ENCODE measurements at regions not wholly inside any gene's neighbourhood (a gene's known extent, or its start where the extent isn't known, plus 50 kb on each side); places are given as distances from the start of the nearest gene placed in this dataset.
"Not testable (repeated sequence)": the region's sequence is repeated elsewhere in the genome, so short reads cannot be mapped to it uniquely, and the experiment has no call there.

GRCh38 chr7:65545465-65546161, 172.0 kb downstream of the ZNF92 start:
- not testable (repeated sequence) for H3K36me3 Mint-ChIP-seq (ENCODE audit: low read depth); H3K27me3 Mint-ChIP-seq (ENCODE audit: low read depth); H3K9me3 Mint-ChIP-seq; H3K4me3 Mint-ChIP-seq; H3K4me1 Mint-ChIP-seq; H3K27ac Mint-ChIP-seq (ENCODE audit: unreplicated experiment); DNase-seq (ENCODE audit: low read depth, low spot score)

GRCh38 chr7:65549589-65550443, 176.2 kb downstream of the ZNF92 start:
- H3K36me3 Mint-ChIP-seq (ENCODE audit: low read depth); H3K27me3 Mint-ChIP-seq (ENCODE audit: low read depth); DNase-seq (ENCODE audit: low read depth, low spot score); H3K9me3 Mint-ChIP-seq; H3K4me1 Mint-ChIP-seq; H3K4me3 Mint-ChIP-seq; H3K27ac Mint-ChIP-seq (ENCODE audit: unreplicated experiment): not testable (repeated sequence)

- H3K4me3 Mint-ChIP-seq: not testable (repeated sequence)
These were observed 176.8 kb downstream of the ZNF92 start for GRCh38 chr7:65550444-65550809.

GRCh38 chr7:65551042-65551441, 177.4 kb downstream of the ZNF92 start:
- not testable (repeated sequence) for DNase-seq (ENCODE audit: low read depth, low spot score); H3K9me3 Mint-ChIP-seq; H3K27ac Mint-ChIP-seq (ENCODE audit: unreplicated experiment); H3K4me3 Mint-ChIP-seq; H3K27me3 Mint-ChIP-seq (ENCODE audit: low read depth); H3K36me3 Mint-ChIP-seq (ENCODE audit: low read depth); H3K4me1 Mint-ChIP-seq

More at GRCh38 chr7:65550444-65550809, 176.8 kb downstream of the ZNF92 start:
- not testable (repeated sequence) for H3K4me1 Mint-ChIP-seq; DNase-seq (ENCODE audit: low read depth, low spot score); H3K27ac Mint-ChIP-seq (ENCODE audit: unreplicated experiment); H3K27me3 Mint-ChIP-seq (ENCODE audit: low read depth); H3K36me3 Mint-ChIP-seq (ENCODE audit: low read depth); H3K9me3 Mint-ChIP-seq

DNA sequence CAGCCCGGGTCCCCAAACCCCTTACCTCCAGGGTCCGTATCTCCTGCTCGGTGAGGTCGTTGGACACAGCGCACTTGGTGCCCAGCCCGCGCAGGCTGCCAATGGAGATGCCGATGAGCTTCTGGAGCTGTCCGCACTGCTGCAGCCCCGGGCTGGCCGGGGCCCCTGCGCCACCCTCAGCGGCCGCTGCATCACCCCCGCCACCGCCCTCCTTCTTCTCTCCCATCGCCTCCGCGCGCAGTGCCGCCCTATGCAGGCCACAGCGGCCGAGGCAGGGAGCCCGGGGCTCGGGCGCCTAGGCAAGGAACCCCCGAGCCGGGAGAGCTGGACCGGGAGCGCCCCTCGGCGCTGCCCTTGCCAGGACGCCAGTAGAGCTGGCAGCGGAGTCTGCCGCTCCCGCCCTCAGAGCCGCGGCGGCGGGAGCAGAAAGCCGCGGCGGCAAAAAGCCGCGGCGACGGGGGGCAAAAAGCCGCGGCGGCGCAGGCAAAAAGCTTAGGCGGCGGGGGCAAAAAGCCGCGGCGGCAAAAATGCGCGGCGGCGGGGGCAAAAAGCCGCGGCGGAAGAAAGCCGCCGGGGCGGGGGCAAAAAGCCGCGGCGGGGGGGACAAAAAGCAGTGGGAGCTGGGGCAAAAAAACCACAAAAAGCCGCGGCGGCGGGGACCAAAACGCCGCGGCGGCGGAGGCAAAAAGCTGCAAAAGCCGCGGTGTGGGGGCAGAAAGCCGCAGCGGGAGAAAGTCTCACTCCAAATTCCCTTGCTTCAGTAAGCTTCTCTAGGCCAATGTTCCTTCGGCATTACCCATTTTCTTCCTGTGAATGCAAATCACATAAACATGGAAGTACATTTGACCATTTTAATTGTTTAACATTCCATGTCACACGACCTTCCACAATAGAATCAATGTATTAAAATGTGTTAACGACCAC, 181.2 kb downstream of the ZNF92 start:
- H3K4me3 Mint-ChIP-seq; H3K27me3 Mint-ChIP-seq (ENCODE audit: low read depth); H3K4me1 Mint-ChIP-seq; DNase-seq (ENCODE audit: low read depth, low spot score); H3K36me3 Mint-ChIP-seq (ENCODE audit: low read depth); H3K27ac Mint-ChIP-seq (ENCODE audit: unreplicated experiment); H3K9me3 Mint-ChIP-seq: not testable (repeated sequence)

DNA sequence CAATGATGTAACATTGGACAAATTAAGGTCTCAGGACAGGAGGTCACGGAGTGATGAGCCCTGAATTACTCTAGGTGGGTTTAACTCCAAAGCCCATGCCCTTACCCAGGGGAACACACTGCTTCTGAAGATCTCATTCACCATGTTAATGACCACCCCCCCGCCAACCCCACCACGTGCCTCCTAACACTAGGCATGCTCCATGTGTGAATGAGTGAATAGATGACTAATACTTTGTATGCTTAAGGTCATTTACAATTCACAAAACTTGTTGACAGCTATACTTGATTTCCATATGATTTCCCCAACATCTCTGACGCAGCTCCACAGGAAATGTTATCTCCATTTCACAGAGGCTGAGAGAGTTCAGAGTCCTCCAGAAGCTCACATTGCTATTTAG, 184.9 kb downstream of the ZNF92 start:
- DNase-seq (ENCODE audit: low read depth, low spot score); H3K4me1 Mint-ChIP-seq: not testable (repeated sequence)

DNA sequence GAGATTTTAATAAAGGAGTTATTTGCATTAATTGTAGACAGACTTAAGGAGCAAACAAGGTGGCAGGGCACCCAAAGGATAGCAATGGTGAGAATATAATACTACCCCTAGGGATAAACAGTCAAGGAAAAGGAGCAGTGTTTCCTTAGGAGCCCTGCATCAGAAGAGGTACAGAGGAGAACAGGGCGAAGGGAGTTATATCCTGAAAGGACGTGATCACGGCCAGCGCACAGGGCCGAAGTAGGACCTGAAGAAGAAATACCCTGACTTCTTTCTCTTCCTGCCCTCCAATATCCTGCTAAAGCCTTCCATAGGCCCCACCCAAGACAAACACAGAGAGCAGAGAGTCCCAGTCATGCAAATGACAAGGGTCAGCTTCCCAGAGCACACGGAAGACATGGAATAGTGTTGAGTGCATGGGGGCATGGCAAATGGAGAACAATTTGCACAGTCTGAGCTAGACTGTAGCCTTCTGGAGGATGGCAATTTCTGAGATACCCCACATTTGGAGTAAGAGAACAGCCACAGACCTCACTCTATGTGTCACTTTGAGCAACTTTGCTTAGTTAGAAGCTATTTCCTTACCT, 188.2 kb downstream of the ZNF92 start:
- not testable (repeated sequence) for H3K4me3 Mint-ChIP-seq; H3K36me3 Mint-ChIP-seq (ENCODE audit: low read depth); H3K4me1 Mint-ChIP-seq; H3K9me3 Mint-ChIP-seq; H3K27me3 Mint-ChIP-seq (ENCODE audit: low read depth); DNase-seq (ENCODE audit: low read depth, low spot score); H3K27ac Mint-ChIP-seq (ENCODE audit: unreplicated experiment)

More for the DNA sequence above, 184.9 kb downstream of the ZNF92 start:
- not testable (repeated sequence) for H3K4me3 Mint-ChIP-seq; H3K27ac Mint-ChIP-seq (ENCODE audit: unreplicated experiment); H3K9me3 Mint-ChIP-seq; H3K27me3 Mint-ChIP-seq (ENCODE audit: low read depth); H3K36me3 Mint-ChIP-seq (ENCODE audit: low read depth)

DNA sequence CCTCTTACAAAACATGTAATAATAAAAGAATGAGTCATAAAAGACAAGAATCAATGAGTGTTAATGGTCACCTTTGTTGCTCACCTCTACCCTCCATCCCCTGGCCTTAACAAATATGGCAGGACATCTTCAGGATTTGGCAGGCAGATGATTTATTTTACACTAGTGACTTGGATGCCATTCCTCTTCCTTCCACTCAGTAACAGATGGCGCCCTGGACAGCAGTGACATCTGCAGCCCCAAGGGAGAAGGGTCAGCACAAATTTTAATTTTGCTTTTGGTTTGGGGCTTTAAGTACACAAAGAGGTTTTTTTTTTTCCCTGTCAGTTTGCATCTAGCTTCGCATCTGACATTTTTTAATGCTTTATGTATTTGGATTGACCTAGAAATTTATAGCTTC, 188.9 kb downstream of the ZNF92 start:
- H3K27me3 Mint-ChIP-seq (ENCODE audit: low read depth); H3K9me3 Mint-ChIP-seq; H3K27ac Mint-ChIP-seq (ENCODE audit: unreplicated experiment); H3K4me3 Mint-ChIP-seq; H3K36me3 Mint-ChIP-seq (ENCODE audit: low read depth); DNase-seq (ENCODE audit: low read depth, low spot score); H3K4me1 Mint-ChIP-seq: not testable (repeated sequence)

DNA sequence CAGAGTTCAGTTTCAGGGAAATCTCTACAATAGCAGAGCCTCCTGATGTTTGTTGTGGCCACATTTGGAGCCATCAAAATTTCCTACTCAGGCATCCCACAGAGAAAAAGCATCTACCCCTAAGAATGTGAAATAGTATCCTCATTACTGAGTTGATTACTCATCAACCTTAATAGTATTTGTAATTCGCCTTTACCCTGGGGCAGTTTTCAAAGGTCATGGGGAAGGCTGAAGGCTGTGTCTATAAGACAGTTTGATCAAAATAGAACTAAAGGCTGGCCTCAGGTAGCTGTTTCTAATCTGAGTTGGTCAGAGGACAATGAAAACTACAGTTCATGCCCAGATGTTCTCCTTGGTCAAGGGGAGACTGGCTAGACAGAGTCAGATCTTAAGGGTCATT, 189.7 kb downstream of the ZNF92 start:
- H3K9me3 Mint-ChIP-seq; H3K36me3 Mint-ChIP-seq (ENCODE audit: low read depth); H3K4me3 Mint-ChIP-seq; H3K4me1 Mint-ChIP-seq; DNase-seq (ENCODE audit: low read depth, low spot score); H3K27ac Mint-ChIP-seq (ENCODE audit: unreplicated experiment); H3K27me3 Mint-ChIP-seq (ENCODE audit: low read depth): not testable (repeated sequence)

DNA sequence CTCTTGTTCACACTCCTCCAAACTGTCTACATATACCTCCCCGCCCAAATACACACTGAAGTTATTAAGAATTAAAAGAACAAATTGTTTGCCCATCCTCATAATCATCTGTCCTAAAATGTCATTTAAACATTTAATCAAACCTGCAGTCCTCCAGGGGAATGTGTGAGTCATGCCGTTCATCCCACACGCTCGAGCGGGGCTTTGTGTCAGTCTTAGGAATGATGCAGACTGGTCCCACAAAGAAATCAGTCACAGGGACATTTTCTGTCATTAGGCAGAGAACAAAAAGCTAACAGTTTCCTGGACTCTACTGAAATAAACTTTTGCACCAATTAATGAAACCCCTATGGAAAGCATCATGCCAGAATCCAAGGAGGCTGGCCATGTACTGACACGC, 194.6 kb downstream of the ZNF92 start:
- not testable (repeated sequence) for DNase-seq (ENCODE audit: low read depth, low spot score); H3K4me1 Mint-ChIP-seq; H3K4me3 Mint-ChIP-seq; H3K36me3 Mint-ChIP-seq (ENCODE audit: low read depth); H3K27ac Mint-ChIP-seq (ENCODE audit: unreplicated experiment); H3K27me3 Mint-ChIP-seq (ENCODE audit: low read depth); H3K9me3 Mint-ChIP-seq

- not testable (repeated sequence) for H3K27ac Mint-ChIP-seq (ENCODE audit: unreplicated experiment)
These were observed 197.3 kb downstream of the ZNF92 start for GRCh38 chr7:65570990-65571389.

DNA sequence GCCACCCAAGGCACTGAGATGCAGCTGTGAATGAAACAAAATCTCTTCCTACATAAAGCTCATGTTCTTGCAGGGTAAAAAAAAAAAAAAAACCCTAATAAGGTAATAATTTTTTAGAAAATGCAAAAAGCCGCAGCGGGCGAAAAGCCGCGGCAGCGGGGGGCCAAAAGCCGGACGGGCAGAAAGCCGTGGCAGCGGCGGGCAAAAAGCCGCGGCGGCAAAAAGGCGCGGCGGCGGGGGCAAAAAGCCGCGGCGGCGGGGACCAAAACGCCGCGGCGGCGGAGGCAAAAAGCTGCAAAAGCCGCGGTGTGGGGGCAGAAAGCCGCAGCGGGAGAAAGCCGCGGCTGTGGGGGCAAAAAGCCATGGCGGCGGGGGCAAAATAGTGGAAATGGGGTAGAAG, 198.9 kb downstream of the ZNF92 start:
- H3K36me3 Mint-ChIP-seq (ENCODE audit: low read depth); H3K9me3 Mint-ChIP-seq; H3K4me3 Mint-ChIP-seq; H3K4me1 Mint-ChIP-seq; DNase-seq (ENCODE audit: low read depth, low spot score); H3K27ac Mint-ChIP-seq (ENCODE audit: unreplicated experiment); H3K27me3 Mint-ChIP-seq (ENCODE audit: low read depth): not testable (repeated sequence)

More at GRCh38 chr7:65570990-65571389, 197.3 kb downstream of the ZNF92 start:
- H3K4me3 Mint-ChIP-seq; DNase-seq (ENCODE audit: low read depth, low spot score); H3K27me3 Mint-ChIP-seq (ENCODE audit: low read depth); H3K9me3 Mint-ChIP-seq; H3K4me1 Mint-ChIP-seq; H3K36me3 Mint-ChIP-seq (ENCODE audit: low read depth): not testable (repeated sequence)

GRCh38 chr7:65576370-65576769, 202.7 kb downstream of the ZNF92 start:
- peaks cover 14% of the 10 kb centered on the region for H3K27me3 Mint-ChIP-seq (ENCODE audit: low read depth)
- not testable (repeated sequence) for DNase-seq (ENCODE audit: low read depth, low spot score); H3K9me3 Mint-ChIP-seq; H3K4me3 Mint-ChIP-seq; H3K27ac Mint-ChIP-seq (ENCODE audit: unreplicated experiment); H3K4me1 Mint-ChIP-seq; H3K36me3 Mint-ChIP-seq (ENCODE audit: low read depth)

All from neural crest cell (in vitro differentiated cells).